ENCODE measurements at regions not wholly inside any gene's neighbourhood (a gene's known extent, or its start where the extent isn't known, plus 50 kb on each side); places are given as distances from the start of the nearest gene placed in this dataset.
A peak's percentile ranks its signal among the peaks of the same experiment; 100 is the strongest.

- DNase-seq = no peak
Observed at GRCh38 chr3:22495791-22496190, 707.3 kb upstream of the UBE2E2 start.

GRCh38 chr3:22496641-22497040 is 706.5 kb upstream of the UBE2E2 start:
- DNase-seq = no peak

- no peak for DNase-seq
Observed at GRCh38 chr3:22506871-22507270, 696.3 kb upstream of the UBE2E2 start.

GRCh38 chr3:22507709-22508108 is 695.4 kb upstream of the UBE2E2 start:
- no peak for DNase-seq

- DNase-seq = no peak
Observed at GRCh38 chr3:22523925-22524324, 679.2 kb upstream of the UBE2E2 start.

- no peak for DNase-seq
Observed at GRCh38 chr3:22526266-22526837, 676.8 kb upstream of the UBE2E2 start.

GRCh38 chr3:22536541-22536940 is 666.6 kb upstream of the UBE2E2 start:
- DNase-seq = no peak

GRCh38 chr3:22537560-22537959 is 665.6 kb upstream of the UBE2E2 start:
- no peak for DNase-seq

- no peak for DNase-seq
Observed at GRCh38 chr3:22542311-22542710, 660.8 kb upstream of the UBE2E2 start.

- DNase-seq = no peak
Observed at GRCh38 chr3:22555753-22556435, 647.2 kb upstream of the UBE2E2 start.

- DNase-seq = no peak
Observed at GRCh38 chr3:22565393-22565792, 637.7 kb upstream of the UBE2E2 start.

- no peak for DNase-seq
Observed at GRCh38 chr3:22568285-22568684, 634.8 kb upstream of the UBE2E2 start.

- no peak for DNase-seq
Observed at GRCh38 chr3:22569570-22569969, 633.6 kb upstream of the UBE2E2 start.

GRCh38 chr3:22581007-22581406 is 622.1 kb upstream of the UBE2E2 start:
- DNase-seq = no peak

GRCh38 chr3:22582266-22582665 is 620.9 kb upstream of the UBE2E2 start:
- no peak for DNase-seq

- DNase-seq = peak; percentile 72
Observed at GRCh38 chr3:22585504-22585903, 617.6 kb upstream of the UBE2E2 start.

- DNase-seq = peak; percentile 72
Observed at GRCh38 chr3:22585911-22586310, 617.2 kb upstream of the UBE2E2 start.

GRCh38 chr3:22587446-22587845 is 615.7 kb upstream of the UBE2E2 start:
- DNase-seq = no peak

GRCh38 chr3:22593638-22594037 is 609.5 kb upstream of the UBE2E2 start:
- DNase-seq = no peak

- DNase-seq = no peak
Observed at GRCh38 chr3:22594990-22595389, 608.1 kb upstream of the UBE2E2 start.

GRCh38 chr3:22606461-22606860 is 596.7 kb upstream of the UBE2E2 start:
- no peak for DNase-seq

- no peak for DNase-seq
Observed at GRCh38 chr3:22606938-22607337, 596.2 kb upstream of the UBE2E2 start.

GRCh38 chr3:22608093-22608492 is 595.0 kb upstream of the UBE2E2 start:
- DNase-seq = no peak

GRCh38 chr3:22608721-22609120 is 594.4 kb upstream of the UBE2E2 start:
- DNase-seq = no peak

GRCh38 chr3:22609139-22609538 is 594.0 kb upstream of the UBE2E2 start:
- DNase-seq = no peak

Measured in NCI-H446 treated with DMSO at 0.1 percent for 48 hours (cell line).